OCI-LY1 (cell line): ENCODE measurements at regions not wholly inside any gene's neighbourhood (a gene's known extent, or its start where the extent isn't known, plus 50 kb on each side); places are given as distances from the start of the nearest gene placed in this dataset.

Source experiments
- CTCF ChIP-seq: fragments of 200-600 bp; sonication (generic), shearing (Covaris generic); IDR thresholded peaks from 2 replicates; pipeline ENCODE4 v1.5.1; 2017; ENCODE audit warnings: mild to moderate bottlenecking, antibody characterized with exemption, low read length, moderate library complexity, mixed read lengths
- EZH2 ChIP-seq: fragments of 200-600 bp; sonication (generic), shearing (Covaris generic); IDR thresholded peaks from 2 replicates; pipeline ENCODE4 v1.8.0; 2017; ENCODE audit warnings: borderline replicate concordance, mixed run types, mild to moderate bottlenecking, antibody characterized with exemption, low read length, moderate library complexity, mixed read lengths

GRCh38 chr3:78275420-78275852 is 1235.5 kb downstream of the ROBO2 start:
- no peak for TF ChIP-seq EZH2
- TF ChIP-seq CTCF, result no peak
